GM18517 (cell line): ENCODE measurements at regions not wholly inside any gene's neighbourhood (a gene's known extent, or its start where the extent isn't known, plus 50 kb on each side); places are given as distances from the start of the nearest gene placed in this dataset.

Source experiments
- ATAC-seq: cut with Tn5 transposase; IDR thresholded peaks from one replicate; pipeline ENCODE4 v1.9.1; 2021; ENCODE audit warnings: mild to moderate bottlenecking, moderate library complexity; ENCODE audit not compliant: unreplicated experiment

DNA sequence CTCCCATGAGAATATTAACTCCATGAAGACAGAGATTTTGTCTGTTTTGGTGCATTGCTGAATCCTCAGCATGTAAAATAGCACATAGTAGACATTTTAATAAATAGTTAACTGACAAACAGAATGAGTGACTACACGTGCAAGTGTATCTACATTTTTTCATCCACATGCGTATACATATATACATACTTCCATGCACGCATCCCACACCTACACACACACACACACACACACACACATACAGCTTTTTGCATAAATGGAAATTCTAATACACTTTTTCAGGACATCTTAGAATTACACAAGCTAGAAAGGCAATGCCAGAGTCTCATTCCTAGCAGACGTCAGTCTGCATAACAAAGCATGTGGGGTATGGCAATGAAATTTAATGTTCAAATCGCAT lies 139.7 kb upstream of the LRFN2 start:
- no peak for ATAC-seq

DNA sequence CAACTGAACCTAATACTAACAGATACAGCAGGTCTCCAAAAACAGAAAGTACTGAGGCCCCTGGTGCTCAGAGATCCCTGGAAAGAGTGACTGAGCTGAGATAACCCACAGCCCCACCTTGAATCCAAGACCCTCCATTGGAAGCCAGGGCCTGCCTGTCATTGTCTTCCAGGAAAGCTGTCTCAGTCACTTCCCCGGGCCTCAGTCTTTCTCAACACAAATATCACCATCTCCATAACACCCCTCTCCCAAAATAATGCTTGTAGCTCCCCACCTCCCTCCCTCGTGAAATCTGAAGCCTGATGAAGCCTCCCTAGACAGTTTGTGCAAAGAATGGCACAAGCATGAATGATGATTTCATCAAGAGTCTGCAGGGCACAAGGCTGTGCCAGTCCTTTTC lies 138.2 kb upstream of the LRFN2 start:
- ATAC-seq, result no peak

DNA sequence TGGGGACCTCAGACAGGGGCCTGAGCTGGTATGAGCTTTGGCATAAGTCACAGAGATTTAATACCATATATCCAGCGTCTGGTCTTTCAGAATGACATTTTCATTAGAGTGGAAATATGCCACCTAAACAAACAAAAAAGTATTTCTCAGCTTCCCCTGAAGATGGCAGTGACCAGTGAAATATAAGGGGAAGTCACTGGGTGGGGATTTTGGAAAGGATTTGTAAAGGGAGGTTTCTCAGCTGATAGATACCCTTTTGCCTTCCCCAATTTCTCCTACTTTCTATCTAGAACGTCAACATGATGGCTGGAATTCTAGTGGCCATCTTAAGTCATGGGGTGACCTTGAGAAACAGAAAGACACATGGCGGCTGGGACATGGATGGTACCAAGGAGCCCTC lies 137.7 kb upstream of the LRFN2 start:
- no peak for ATAC-seq

DNA sequence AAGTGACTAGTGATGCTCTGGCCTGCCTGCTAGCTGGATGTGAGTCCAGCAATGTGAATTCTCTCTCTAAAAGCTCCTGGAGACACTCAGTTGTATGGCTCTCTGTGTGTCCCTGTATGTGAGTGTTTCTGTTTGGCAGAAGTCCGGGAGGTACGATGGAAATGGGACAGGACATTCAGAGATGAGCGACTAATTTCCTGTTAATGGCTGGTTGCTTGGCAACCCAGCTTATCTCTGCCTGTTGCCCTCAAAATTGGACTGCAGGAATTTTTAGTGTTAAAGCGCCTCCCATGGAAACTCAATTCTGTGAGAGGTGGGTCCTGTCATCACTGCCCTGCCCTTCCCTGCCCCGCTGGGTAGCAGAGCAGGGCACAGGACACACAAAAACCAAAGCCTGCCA lies 136.8 kb upstream of the LRFN2 start:
- no peak for ATAC-seq

DNA sequence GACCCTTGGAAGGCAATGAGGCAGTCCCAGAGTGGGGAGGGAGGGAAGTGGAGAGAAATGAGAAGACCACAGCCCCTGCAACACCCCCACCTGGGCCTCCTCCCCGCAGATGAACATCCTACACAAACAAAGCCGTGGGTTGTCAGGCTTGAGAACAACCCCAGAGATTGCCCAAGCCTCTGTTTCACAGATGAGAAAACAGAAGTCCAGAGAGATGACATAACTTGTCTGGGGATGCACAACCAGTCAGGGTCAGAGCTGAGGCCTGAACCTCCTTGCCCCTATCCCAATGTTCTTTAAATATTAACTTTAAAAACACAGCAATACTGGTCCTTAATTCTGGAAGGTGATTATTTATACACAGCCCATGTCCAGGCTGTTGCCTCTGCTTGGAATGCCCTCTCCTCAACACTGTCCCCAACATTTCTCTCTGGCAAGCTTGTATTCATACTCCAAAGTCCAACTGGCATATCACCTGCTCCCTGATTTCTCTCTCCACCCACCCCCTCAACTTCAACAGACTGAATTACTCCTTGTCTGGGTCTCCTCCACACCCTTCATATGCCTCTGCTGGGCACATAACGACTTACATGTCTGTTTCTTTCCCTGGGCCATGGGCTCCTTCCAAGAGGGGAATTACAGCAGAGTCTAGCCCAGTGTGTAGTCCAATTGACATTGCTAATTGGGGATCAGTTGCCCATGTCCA lies 135.5 kb upstream of the LRFN2 start:
- no peak for ATAC-seq

DNA sequence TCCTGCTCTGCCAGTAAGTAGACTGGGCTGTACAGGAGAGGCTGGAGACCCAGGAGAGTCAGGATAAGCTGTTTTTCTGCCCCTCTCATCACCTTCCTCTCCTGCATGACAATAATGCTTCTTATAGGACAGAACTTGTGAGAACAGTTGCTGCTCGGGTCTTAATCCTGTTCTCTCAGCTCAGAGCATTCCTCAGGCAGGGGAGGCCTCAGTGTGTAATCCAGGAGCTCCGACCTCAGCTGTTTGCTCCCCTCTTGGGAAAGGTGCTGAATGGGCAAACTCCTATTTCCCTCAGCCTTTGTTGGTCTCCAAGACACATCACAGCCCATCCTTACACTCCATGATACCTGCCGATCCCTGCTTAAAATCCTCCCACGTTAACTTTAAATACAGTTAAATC lies 134.9 kb upstream of the LRFN2 start:
- no peak for ATAC-seq

DNA sequence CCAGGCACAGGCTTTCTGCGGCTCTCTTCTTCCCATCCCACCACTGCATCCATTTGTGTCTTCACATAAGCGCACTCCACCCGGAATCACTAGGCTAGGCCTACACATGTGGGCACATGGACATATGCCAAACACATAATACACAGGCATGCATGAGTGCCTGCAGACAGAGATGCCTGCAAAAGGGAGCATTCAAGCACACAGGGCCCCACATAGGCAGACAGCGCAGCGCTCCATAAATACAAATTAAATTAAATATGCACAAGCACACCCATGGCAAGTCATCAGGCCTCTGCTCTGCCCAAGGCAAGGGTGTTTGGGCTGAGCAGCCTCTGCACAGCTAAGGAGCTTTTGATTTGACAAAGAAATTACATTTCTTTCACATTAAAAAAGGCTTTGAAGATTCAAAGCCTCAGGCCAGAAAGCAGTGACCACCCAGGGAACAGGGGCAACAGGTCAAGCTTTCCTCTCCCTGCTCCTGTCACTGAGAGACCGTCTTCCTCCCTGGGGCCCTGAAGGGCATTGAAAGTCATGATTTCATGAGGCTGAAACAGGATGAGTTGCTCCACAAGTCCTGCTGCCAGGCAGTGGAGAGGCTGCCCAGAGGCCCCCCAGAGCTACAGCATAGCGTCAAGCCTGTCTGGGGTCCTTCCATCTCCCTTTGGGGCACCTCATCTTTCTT lies 134.2 kb upstream of the LRFN2 start:
- ATAC-seq, result no peak

DNA sequence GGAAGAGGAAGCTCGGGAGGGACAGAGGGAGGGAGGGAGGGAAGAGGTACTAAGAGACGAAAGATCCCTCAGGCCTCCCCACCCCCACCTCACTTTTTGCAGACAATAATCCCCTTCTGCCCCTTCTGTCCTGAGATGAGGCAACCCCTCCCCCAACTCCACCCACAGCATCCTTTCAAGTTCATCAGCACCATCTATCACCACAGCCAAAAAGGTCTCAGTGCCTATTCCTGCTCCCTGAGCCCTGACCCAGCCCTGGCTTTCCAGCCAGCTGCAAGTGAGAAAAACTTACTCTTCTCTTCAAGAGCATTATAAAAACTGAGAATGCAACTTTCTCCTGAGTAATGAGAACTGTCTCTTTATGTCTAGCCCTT lies 133.2 kb upstream of the LRFN2 start:
- no peak for ATAC-seq

DNA sequence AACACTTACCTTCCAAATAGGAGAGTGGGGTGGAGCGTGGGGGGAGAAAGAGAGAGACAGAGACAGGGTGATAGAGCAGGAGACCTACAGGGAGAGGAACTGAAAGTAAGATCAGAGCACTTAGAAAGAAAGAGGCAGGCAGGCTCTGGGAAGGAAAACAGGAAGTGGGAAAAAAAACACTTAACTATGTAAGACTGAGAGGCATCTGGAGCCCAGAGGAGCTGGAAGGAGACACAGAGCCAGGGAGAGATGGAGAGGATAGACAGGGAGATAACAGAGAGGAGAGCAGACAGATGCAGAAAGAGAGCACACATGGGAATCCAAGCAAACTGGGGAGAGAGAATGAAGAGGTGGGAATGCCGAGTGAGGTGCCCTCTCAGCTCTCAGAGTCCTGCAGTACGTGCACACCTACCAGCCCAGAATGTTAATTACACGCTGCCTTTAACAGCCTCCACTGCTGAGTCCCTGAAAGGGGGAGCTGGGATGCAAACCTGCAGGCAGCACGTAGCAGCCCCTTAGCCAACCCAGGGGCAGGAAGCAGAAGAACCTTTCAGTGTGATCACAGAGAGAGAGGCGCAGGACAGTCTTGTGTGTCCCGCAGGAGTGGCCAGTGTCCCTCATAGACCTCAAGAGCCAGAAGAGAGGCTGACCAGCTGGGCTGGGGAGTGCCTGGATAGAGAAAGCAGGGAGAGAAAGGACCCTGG lies 132.7 kb upstream of the LRFN2 start:
- ATAC-seq, result peak; percentile 67

DNA sequence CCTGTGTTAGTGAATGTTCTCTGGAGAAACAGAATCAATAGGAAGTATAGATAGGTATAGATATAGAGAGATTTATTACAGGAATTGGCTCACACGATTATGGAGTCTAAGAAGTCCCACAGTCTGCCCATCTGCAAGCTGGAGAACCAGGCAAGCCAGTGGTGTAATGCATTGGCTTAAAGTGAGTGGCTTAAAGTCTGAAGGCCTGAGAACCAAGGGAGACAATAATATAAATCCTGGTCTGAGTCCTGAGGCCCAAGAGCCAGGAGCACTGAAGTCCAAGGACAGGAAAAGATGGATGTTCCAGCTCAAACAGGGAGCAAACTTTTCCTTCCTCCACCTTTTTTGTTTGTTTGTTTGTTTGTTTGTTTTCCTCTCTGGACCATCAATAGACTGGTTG lies 131.2 kb upstream of the LRFN2 start:
- no peak for ATAC-seq

DNA sequence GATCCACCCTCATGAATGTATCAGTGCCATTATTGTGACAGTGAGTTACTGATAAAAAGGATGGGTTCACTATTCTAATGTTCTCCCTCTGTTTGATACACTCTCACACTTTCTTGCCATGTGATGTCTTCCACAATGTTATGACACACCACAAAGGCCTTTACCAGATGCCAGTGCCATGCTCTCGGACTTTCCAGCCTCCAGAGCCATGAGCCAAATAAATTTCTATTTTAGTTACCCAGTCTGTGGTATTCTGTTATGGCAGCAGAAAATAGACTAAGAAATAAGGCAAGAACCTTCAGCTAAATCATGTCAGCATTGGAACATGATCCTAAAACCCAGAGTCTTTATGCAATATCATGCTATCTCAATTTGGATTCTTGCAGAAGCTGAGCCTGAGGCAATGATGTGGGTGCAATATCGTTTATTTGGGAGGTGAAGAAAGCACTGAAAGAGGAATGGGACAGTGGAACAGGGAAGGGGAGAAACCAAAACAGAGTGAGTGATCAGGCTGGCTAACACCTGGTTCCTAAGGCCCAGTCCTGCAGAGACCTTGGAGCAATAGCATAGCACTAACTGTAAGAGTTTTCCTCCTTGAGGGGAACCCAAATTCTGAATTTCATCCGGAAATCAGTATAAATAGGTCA lies 130.4 kb upstream of the LRFN2 start:
- ATAC-seq, result no peak

DNA sequence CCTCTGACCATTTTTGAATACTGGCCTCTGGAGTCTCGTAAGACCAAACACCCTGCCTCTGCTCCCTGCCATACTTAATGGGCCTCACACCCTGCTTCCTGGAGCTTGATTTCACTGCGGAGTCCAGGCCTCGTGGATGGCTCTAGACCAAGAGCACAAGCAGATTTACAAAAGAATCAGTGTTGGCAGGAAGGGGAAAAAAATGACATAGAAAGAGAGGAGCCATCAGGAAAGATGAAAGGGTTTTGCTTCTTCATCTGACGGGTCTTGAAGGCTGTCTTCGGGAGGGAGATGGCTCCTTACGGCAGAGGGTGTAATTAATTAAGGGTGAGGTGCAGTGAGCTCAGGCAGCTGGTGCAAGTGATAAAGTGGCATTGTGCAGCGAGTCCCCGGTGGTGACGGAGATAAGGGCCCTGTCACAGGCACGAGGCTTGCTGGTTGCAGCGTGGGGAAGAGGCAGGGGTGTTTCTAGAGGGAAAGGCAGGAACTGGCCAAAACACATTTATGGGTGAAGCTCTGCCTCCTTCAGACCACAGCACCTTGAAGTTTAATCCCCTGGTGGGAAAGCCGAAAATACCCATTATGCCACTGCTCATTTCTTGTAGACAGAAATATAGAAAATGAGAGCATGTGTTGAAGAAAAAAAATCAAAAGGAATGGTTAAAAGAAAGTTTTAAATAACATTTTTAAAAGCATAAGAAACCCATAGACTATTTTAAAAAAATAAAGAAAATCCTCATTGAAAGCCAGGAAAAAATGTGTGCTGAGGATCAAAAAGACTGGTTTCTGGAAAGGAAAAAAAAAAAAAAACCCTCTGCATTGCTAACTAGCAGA lies 128.6 kb upstream of the LRFN2 start:
- no peak for ATAC-seq

DNA sequence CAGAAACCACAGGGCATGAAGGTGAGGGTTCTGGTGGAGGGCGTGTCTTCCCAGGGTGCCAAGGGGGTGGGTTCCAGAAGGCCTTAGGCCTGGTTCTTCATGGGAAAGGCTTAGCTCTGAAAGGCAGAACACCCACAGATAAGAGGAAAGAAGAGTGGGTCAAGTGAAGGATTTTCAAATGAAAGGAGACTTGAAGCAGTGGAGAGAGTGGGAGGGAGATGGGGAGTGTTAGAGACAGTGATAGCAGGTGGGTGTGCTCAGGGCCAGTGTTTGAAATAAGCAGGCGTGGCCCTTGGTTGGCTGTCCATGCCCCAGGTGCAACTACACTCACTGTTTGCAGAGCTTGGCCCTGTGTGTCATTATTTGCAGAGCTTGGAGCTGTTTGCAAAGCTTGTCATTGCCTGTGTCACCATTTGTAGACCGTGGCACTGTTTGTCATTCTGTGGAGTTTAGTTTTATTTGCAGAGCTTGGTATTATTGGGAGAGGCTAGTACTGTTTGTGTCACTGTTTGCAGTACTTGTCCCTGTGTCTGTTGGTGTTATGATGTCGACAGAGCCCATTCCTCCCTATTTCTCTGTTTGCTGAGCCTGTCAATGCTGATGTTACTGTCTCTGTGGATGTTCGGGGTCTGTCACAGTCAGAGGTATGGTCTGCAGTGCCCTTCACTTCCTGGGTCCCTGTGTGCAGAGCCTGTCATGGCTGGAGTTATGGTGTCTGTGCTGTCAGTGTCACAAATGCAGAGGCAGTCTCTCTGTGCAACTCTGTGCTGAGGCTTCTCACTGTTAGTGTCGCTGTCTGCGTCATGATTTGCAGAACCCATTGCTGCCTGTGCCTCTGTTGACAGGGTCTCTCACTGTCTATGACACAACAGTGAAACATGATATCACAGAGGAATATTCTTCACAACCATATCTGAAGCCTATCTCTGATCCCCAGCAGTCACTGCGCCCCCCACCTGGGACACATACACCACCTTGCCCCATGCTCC lies 127.7 kb upstream of the LRFN2 start:
- ATAC-seq, result no peak

DNA sequence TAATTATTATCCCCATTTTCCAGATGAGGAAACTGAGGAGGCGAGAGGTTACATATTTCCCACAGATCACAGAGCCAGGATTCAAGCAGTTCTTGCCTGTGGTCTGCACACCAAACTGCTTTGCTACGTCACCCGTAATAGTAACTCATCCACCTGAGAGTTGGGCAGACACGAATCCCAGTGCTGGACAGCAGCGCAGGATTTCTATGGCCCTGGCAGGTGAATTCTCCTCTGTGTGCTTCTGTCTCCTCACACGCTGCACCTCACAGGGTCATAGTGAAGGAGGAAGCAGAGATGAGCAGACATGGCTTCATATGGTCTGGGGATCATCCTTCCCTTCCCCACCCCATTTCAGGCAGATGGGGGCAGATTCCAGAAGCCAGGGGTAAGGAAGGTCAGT lies 127.0 kb upstream of the LRFN2 start:
- no peak for ATAC-seq

DNA sequence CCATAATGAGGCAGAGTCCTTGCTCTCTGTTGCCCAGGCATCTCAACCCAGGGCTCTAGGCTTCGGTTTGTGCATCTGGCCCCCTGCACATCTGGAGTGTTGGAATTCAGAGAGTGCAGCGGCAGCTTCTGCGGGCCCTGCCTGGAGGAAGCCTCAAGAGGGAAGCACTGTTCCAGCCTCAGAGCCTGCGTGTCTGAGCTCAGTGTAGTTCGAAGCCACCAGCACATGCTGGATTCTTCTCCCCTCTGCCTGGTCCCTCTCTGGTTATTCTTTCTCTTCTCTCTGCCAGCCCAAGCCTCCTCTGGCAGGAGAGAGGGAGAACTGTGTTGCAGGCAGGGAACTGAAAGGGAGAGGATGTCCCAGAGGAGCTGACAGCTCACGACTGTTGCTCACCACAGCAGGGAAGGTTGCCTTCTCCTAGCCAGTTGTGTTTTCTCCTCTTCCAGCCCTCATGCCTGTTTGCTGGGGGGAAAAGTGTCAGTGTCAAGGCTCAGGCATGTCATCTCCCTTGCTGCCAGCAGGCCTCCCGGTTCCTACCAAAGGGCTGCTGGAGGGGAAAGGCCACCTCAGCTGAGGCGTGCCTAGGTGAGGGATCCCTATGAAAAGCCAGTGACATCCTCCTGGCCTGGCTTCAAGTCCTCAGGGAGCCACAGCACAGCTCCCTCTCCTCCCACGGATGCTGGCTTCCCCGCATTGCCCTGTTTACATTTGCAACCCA lies 126.0 kb upstream of the LRFN2 start:
- no peak for ATAC-seq

DNA sequence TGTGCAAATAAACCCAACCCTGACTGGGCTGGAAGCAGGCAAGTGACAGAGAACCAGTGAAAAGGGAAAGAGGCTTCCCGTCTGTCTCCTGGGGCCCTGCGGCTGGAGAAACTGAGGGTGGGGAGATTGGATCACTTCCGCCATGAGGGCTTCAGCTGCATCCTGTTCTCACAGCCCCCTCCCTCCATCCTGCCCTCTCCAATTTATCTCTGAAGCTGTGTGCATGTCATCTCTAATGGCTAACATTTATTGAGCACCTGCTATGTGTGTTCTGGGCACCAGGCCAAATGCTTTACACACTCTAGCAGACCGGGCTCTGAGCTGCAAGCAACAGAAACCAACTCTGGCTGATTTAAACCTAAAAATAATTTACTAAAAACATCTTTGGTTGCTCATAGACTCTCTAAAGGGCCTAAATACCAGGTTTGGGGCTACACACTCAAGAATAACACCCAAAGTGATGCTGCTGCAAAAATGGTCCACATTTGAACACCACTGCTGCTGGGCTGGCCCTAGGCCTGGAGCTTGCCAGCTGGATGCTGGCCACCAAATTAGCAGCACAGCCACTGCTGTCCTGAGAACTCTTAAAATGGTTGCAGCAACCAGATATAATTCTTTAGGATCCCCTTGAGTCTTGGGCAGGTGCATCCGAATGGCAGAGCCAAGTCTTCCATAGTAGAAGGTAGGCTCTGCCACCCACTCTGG lies 123.6 kb upstream of the LRFN2 start:
- ATAC-seq, result no peak

DNA sequence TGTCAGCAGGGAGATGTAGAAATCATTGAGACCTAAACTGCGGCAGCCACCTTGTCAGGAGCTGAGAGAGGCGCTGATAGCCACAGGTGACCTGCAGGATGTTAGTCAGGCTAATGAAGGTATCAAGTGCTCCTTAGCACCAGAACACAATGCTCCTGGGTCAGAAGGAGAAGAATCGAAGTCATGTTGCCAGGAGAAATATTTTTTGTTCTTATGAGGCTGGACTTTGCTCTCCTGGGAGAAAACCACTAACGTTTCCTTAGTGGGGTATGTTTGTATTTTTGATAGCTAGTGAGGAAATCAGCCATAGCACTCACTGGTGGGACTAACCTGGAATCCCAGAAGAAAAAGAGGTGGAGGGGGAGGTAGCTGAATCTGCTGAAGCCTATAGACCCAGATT lies 120.9 kb upstream of the LRFN2 start:
- ATAC-seq, result no peak

DNA sequence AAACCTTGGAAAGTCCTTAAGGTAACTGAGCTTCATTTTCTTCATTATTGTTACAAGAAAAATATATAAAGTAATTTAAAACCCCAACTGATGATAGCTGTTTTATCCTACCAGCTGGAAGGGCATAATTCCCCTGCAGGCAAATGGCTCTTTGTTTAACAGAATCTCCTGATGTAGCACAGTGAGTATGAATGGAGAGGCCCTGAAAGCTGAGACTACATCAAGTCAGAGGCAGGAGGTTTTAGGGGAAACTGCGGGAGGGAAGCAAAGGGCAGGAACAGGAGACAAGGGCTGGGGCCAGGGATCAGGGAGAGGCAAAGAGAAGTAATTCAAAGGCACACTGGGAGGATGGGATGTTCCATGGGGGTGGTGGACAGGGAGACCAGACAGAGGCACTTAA lies 119.0 kb upstream of the LRFN2 start:
- ATAC-seq, result no peak
